HG03280 (cell line): ENCODE measurements at regions not wholly inside any gene's neighbourhood (a gene's known extent, or its start where the extent isn't known, plus 50 kb on each side); places are given as distances from the start of the nearest gene placed in this dataset.
"Not testable (repeated sequence)": the region's sequence is repeated elsewhere in the genome, so short reads cannot be mapped to it uniquely, and the experiment has no call there.

Experiments used
- ATAC-seq: cut with Tn5 transposase; IDR thresholded peaks from one replicate; pipeline ENCODE4 v1.9.1; 2021; ENCODE audit warnings: mild to moderate bottlenecking, moderate library complexity; ENCODE audit not compliant: unreplicated experiment

- no peak for ATAC-seq
Measured at GRCh38 chr5:90287036-90287435, 122.5 kb downstream of the CETN3 start.

- no peak for ATAC-seq
Measured at GRCh38 chr5:90285581-90285980, 124.0 kb downstream of the CETN3 start.

- no peak for ATAC-seq
Measured at GRCh38 chr5:90284375-90284774, 125.2 kb downstream of the CETN3 start.

- ATAC-seq, result no peak
Measured at GRCh38 chr5:90279091-90279490, 130.5 kb downstream of the CETN3 start.

- no peak for ATAC-seq
Measured at GRCh38 chr5:90274216-90274615, 135.3 kb downstream of the CETN3 start.

- ATAC-seq, result no peak
Measured at GRCh38 chr5:90267646-90268045, 141.9 kb downstream of the CETN3 start.

- ATAC-seq, result no peak
Measured at GRCh38 chr5:90265545-90265857, 144.1 kb downstream of the CETN3 start.

GRCh38 chr5:90264689-90265544, 144.6 kb downstream of the CETN3 start:
- ATAC-seq, result peak; percentile 62

GRCh38 chr5:90263102-90263820, 146.3 kb downstream of the CETN3 start:
- no peak for ATAC-seq

GRCh38 chr5:90251447-90251846, 158.1 kb downstream of the CETN3 start:
- ATAC-seq, result no peak

- ATAC-seq, result no peak
Measured at GRCh38 chr5:90248640-90249039, 160.9 kb downstream of the CETN3 start.

- not testable (repeated sequence) for ATAC-seq
Measured at GRCh38 chr5:90243848-90244247, 165.7 kb downstream of the CETN3 start.

- ATAC-seq, result no peak
Measured at GRCh38 chr5:90233476-90233875, 176.1 kb downstream of the CETN3 start.

GRCh38 chr5:90231688-90232087, 177.9 kb downstream of the CETN3 start:
- ATAC-seq, result no peak

GRCh38 chr5:90227683-90228082, 181.9 kb downstream of the CETN3 start:
- no peak for ATAC-seq

GRCh38 chr5:90226433-90227099, 183.0 kb downstream of the CETN3 start:
- no peak for ATAC-seq

GRCh38 chr5:90224342-90224741, 185.2 kb downstream of the CETN3 start:
- no peak for ATAC-seq

- ATAC-seq, result no peak
Measured at GRCh38 chr5:90223756-90224155, 185.8 kb downstream of the CETN3 start.

- ATAC-seq, result no peak
Measured at GRCh38 chr5:90221951-90222350, 187.6 kb downstream of the CETN3 start.

GRCh38 chr5:90220554-90220953, 189.0 kb downstream of the CETN3 start:
- no peak for ATAC-seq

- no peak for ATAC-seq
Measured at GRCh38 chr5:90214991-90215390, 194.6 kb downstream of the CETN3 start.

- not testable (repeated sequence) for ATAC-seq
Measured at GRCh38 chr5:90208323-90208722, 201.2 kb downstream of the CETN3 start.
